Endodermal cell (in vitro differentiated cells): ENCODE measurements at regions not wholly inside any gene's neighbourhood (a gene's known extent, or its start where the extent isn't known, plus 50 kb on each side); places are given as distances from the start of the nearest gene placed in this dataset.

Source experiments
- DNase-seq: peaks from one replicate; pipeline ENCODE4 v3.0.0-alpha.2; 2017
- H3K27ac ChIP-seq: 2 replicates; pipeline ENCODE4 v1.5.1; 2013; ENCODE audit warnings: mild to moderate bottlenecking, low read depth, low read length, moderate library complexity
- H3K27me3 ChIP-seq: 2 replicates; pipeline ENCODE4 v1.6.1; 2013; ENCODE audit warnings: mild to moderate bottlenecking, low read length, moderate library complexity; ENCODE audit not compliant: insufficient read depth, control insufficient read depth, poor library complexity, severe bottlenecking
- H3K36me3 ChIP-seq: 2 replicates; pipeline ENCODE4 v1.7.0; 2013; ENCODE audit warnings: mild to moderate bottlenecking, low read length, moderate library complexity; ENCODE audit not compliant: control insufficient read depth, insufficient read depth
- H3K4me1 ChIP-seq: one replicate; pipeline ENCODE4 v1.7.0; 2013; ENCODE audit warnings: low read length; ENCODE audit not compliant: control insufficient read depth, insufficient read depth
- H3K4me3 ChIP-seq: 2 replicates; pipeline ENCODE4 v1.5.1; 2013; ENCODE audit warnings: mild to moderate bottlenecking, low read length, moderate library complexity
- H3K9ac ChIP-seq: 2 replicates; pipeline ENCODE4 v1.6.1; 2013; ENCODE audit warnings: mild to moderate bottlenecking, low read length, moderate library complexity; ENCODE audit not compliant: poor library complexity, severe bottlenecking; ENCODE audit errors: extremely low read depth
- H3K9me3 ChIP-seq: 2 replicates; pipeline ENCODE4 v1.6.1; 2013; ENCODE audit warnings: mild to moderate bottlenecking, low read length, moderate library complexity; ENCODE audit not compliant: control insufficient read depth
- H3K27ac Mint-ChIP-seq: 2 replicates; pipeline ENCODE4 v1.8.0; 2020; ENCODE audit warnings: mixed read lengths
- H3K27me3 Mint-ChIP-seq: 2 replicates; pipeline ENCODE4 v1.8.0; 2021; ENCODE audit warnings: mild to moderate bottlenecking, mixed read lengths; ENCODE audit not compliant: insufficient read depth
- H3K36me3 Mint-ChIP-seq: 2 replicates; pipeline ENCODE4 v1.8.0; 2020; ENCODE audit warnings: low read depth, mixed read lengths
- H3K4me1 Mint-ChIP-seq: 2 replicates; pipeline ENCODE4 v1.8.0; 2020; ENCODE audit warnings: mixed read lengths
- H3K4me3 Mint-ChIP-seq: 2 replicates; pipeline ENCODE4 v1.8.0; 2020; ENCODE audit warnings: mild to moderate bottlenecking, moderate library complexity, mixed read lengths
- H3K9me3 Mint-ChIP-seq: 2 replicates; pipeline ENCODE4 v1.8.0; 2020; ENCODE audit warnings: mild to moderate bottlenecking, mixed read lengths
- WGBS, 2 experiments: methylation state at CpG; one replicate each; pipeline versions ENCODE4 v1.1.5 to v1.1.7; 2013; ENCODE audit warnings: missing lambda C conversion rate in 2 of 2, mixed read lengths in 1 of 2; ENCODE audit not compliant: insufficient coverage in 1 of 2, insufficient read length in 1 of 2; 5-methylcytosine and 5-hydroxymethylcytosine counted together
- TF ChIP-seq, protein P1 (sequence below): fragments of 200-600 bp; sonication (generic); conservative IDR thresholded peaks from 2 replicates; pipeline ENCODE4 v1.5.0; 2021; ENCODE audit warnings: antibody characterized with exemption, mild to moderate bottlenecking

DNA sequence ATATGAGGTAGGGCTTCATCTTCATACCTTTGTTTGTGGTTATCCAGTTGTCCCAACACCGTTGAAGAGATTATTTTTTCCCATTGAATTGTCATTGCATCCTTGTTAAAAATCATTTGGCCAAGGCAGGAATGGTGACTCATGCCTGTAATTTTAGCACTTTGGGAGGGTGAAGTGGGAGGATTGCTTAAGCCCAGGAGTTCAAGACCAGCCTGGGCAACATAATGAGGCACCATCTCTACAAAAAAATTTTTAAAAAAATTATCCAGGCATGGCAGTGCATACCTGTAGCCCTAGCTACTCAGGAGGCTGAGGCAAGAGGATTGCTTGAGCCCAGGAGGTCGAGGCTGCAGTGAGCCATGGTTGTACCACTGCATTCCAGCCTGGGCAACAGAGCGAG, 223.9 kb downstream of the TANC2 start:
- Mint-ChIP-seq H3K27ac (no peak overlapping the region), H3K4me1 (no peaks in the 10 kb centered on the region), H3K4me3 (no peak overlapping the region), H3K36me3 (no peaks in the 10 kb centered on the region), H3K27me3 (no peaks in the 10 kb centered on the region), H3K9me3 (no peaks in the 10 kb centered on the region)
- 93 to 100% methylated on average over 3 of the region's 3 CpGs for WGBS, 2 experiments
- Histone ChIP-seq H3K36me3 (no peaks in the 10 kb centered on the region), H3K4me3 (no peak overlapping the region), H3K4me1 (no peaks in the 10 kb centered on the region), H3K27me3 (no peaks in the 10 kb centered on the region), H3K9ac (no peak overlapping the region), H3K9me3 (no peaks in the 10 kb centered on the region), H3K27ac (no peak overlapping the region)
- TF ChIP-seq, protein P1, sequence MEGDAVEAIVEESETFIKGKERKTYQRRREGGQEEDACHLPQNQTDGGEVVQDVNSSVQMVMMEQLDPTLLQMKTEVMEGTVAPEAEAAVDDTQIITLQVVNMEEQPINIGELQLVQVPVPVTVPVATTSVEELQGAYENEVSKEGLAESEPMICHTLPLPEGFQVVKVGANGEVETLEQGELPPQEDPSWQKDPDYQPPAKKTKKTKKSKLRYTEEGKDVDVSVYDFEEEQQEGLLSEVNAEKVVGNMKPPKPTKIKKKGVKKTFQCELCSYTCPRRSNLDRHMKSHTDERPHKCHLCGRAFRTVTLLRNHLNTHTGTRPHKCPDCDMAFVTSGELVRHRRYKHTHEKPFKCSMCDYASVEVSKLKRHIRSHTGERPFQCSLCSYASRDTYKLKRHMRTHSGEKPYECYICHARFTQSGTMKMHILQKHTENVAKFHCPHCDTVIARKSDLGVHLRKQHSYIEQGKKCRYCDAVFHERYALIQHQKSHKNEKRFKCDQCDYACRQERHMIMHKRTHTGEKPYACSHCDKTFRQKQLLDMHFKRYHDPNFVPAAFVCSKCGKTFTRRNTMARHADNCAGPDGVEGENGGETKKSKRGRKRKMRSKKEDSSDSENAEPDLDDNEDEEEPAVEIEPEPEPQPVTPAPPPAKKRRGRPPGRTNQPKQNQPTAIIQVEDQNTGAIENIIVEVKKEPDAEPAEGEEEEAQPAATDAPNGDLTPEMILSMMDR: no peak
- DNase-seq: no peak

DNA sequence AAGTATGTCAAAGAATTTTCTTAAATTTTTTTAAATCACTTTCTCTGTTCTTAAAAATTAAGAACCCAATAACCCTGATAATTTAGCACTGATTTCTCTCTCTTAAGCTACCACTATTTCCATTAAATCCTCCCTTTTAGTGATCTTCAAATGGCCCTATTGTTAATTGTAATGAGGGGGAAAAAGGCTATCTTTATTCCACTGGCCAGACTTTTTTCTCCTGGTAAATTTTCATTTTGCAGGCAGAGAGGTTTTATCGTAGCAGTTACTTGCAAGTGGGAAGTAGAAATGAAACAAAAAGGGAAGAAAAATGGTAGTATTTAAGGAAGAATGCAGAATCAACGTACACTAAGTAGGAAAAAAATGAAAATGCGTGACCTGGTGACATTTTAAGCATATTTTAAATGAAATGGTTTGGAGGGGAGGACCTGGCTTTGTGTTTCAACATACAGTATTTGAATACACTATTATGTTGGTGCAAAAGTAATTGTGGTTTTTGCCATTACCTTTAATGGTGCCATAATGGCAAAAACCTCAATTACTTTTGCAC, 224.9 kb downstream of the TANC2 start:
- 93% methylated on average over 3 of the region's 3 CpGs for WGBS, 2 experiments
- H3K4me3 ChIP-seq: no peak overlapping the region
- Mint-ChIP-seq H3K4me3 (no peak overlapping the region), H3K4me1 (no peaks in the 10 kb centered on the region), H3K36me3 (no peaks in the 10 kb centered on the region), H3K27ac (no peak overlapping the region), H3K27me3 (no peaks in the 10 kb centered on the region), H3K9me3 (no peaks in the 10 kb centered on the region)
- H3K36me3 ChIP-seq: no peaks in the 10 kb centered on the region
- H3K4me1 ChIP-seq: no peaks in the 10 kb centered on the region
- TF ChIP-seq, protein P1: no peak
- no peak overlapping the region for H3K9ac ChIP-seq
- H3K27ac ChIP-seq: no peak overlapping the region
- DNase-seq: no peak
- no peaks in the 10 kb centered on the region for H3K9me3 ChIP-seq
- H3K27me3 ChIP-seq: no peaks in the 10 kb centered on the region

DNA sequence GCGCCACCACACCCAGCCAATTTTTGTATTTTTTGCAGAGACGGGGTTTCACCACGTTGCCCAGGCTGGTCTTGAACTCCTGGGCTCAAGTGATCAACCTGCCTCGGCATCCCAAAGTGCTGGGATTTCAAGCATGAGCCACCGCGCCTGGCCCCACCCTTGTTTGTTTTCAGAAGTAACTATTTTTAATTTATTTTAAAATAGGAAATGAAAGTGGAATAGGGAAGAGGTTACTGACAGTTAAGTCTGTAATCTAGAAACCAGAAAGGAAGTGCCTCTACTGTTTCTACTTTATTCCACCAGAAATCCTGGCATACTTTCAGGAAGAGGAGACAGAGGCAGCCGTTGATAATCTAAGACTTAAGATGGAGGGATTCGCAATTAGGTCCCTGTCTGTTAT, 225.6 kb downstream of the TANC2 start:
- TF ChIP-seq, protein P1: no peak
- no peak overlapping the region for H3K4me3 ChIP-seq
- no peaks in the 10 kb centered on the region for H3K27me3 Mint-ChIP-seq
- H3K36me3 Mint-ChIP-seq: no peaks in the 10 kb centered on the region
- no peak for DNase-seq
- no peak overlapping the region for H3K27ac Mint-ChIP-seq
- H3K36me3 ChIP-seq: no peaks in the 10 kb centered on the region
- H3K4me1 Mint-ChIP-seq: no peaks in the 10 kb centered on the region
- 79 to 93% methylated on average over 4 to 8 of the region's 8 CpGs for WGBS, 2 experiments
- no peak overlapping the region for H3K4me3 Mint-ChIP-seq
- H3K9ac ChIP-seq: no peak overlapping the region
- no peaks in the 10 kb centered on the region for H3K4me1 ChIP-seq
- H3K9me3 Mint-ChIP-seq: no peaks in the 10 kb centered on the region
- H3K27ac ChIP-seq: no peak overlapping the region
- no peaks in the 10 kb centered on the region for H3K27me3 ChIP-seq
- no peaks in the 10 kb centered on the region for H3K9me3 ChIP-seq
